ENCODE measurements at regions not wholly inside any gene's neighbourhood (a gene's known extent, or its start where the extent isn't known, plus 50 kb on each side); places are given as distances from the start of the nearest gene placed in this dataset.

GRCh38 chr22:48537343-48537680 lies 1290.4 kb downstream of the BRD1 start:
- DNase-seq (no peak), ATAC-seq (ENCODE audit: poor library complexity) (no peak)
- intact Hi-C loops (cut with DNase I): no loop called here

GRCh38 chr22:48536541-48537342 lies 1290.9 kb downstream of the BRD1 start:
- peak; percentile 10 for ATAC-seq (ENCODE audit: poor library complexity)
- DNase-seq: no peak
- intact Hi-C loops (cut with DNase I): no loop called here

GRCh38 chr22:48535868-48536540 lies 1291.7 kb downstream of the BRD1 start:
- DNase-seq (no peak), ATAC-seq (ENCODE audit: poor library complexity) (no peak)
- intact Hi-C loops (cut with DNase I): no loop called here

DNA sequence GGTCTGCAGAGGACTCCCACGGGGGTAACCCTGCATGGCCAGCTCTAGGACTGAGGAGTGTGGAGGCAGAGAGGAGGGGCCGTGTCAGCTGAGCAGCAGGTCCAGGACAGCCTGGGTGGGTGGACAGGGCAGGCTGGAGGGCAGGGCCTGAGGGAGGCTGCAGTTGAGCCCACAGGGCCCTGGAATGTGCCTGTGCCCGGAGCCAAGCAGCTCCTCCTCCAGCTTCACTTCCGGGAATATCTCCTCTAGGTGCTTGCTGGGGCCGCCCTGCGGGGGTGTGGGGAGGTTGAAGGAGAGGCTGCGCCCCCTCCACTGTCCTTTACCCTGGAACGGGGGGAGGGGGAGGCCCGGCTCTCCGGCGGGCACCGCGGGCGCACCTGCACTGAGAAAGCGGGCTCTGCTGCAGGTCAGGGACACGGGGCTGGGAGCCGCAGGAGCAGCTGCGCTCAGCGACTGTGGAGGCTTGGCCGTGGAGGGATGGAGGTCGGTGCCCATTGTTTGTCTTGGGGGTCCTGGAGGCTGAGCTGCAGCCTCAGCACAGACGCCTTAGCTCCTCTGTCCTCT lies 1293.2 kb downstream of the BRD1 start:
- no peak for ATAC-seq (ENCODE audit: poor library complexity)
- no peak for DNase-seq
- intact Hi-C loops (cut with DNase I): no loop called here

- no peak for DNase-seq
- intact Hi-C loops (cut with DNase I): no loop called here
- no peak for ATAC-seq (ENCODE audit: poor library complexity)
Observed at GRCh38 chr22:48532986-48533385, 1294.7 kb downstream of the BRD1 start.

- DNase-seq: no peak
- ATAC-seq (ENCODE audit: poor library complexity): no peak
- intact Hi-C loops (cut with DNase I): no loop called here
Observed at GRCh38 chr22:48531761-48532435, 1295.8 kb downstream of the BRD1 start.

DNA sequence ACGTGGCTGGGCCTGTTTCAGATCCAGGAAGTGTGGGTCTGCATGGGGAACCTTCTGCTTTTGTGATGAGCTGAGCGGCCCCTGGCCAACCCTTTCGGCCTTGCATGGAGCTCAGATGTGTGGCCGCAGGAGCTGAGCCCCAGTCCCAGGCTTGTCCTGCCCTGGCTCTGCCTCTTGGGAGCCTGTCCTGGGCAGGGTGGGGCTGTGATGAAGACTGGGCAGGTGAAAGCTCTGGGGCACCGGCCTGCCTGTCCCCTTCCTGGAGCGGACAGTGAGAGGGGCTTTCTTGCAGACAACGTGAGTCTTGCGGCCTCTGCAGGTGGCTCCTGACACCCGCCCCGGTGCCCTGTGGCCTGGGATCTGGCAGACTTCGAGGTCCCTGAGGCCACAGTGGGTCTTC lies 1296.6 kb downstream of the BRD1 start:
- intact Hi-C loops (cut with DNase I): no loop called here
- DNase-seq: no peak
- no peak for ATAC-seq (ENCODE audit: poor library complexity)

DNA sequence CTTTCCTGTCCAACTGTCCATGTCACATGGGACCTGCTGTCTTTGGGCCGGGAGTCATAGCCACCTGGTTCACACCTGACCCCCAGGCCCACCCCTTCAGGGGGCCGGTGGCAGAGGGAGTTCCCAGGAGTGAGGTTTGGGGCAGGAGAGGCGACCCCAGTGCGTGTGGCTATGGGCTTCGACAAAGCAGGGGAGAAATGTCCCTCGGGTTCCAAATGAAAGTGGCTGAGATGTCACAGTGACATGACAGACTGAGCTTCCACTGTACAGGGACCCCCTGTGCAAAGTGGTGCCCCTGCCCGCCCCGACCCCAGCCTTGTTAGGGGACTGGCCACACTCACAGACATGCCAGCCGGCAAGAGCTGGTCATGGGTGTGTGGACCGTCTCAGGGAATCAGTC lies 1297.0 kb downstream of the BRD1 start:
- ATAC-seq (ENCODE audit: poor library complexity) (no peak), DNase-seq (no peak)
- intact Hi-C loops (cut with DNase I): no loop called here

GRCh38 chr22:48528221-48528915 lies 1299.3 kb downstream of the BRD1 start:
- ATAC-seq (ENCODE audit: poor library complexity) (no peak), DNase-seq (no peak)
- intact Hi-C loops (cut with DNase I): no loop called here

GRCh38 chr22:48523761-48524160 lies 1303.9 kb downstream of the BRD1 start:
- intact Hi-C loops (cut with DNase I): no loop called here
- no peak for DNase-seq
- ATAC-seq (ENCODE audit: poor library complexity): no peak

DNA sequence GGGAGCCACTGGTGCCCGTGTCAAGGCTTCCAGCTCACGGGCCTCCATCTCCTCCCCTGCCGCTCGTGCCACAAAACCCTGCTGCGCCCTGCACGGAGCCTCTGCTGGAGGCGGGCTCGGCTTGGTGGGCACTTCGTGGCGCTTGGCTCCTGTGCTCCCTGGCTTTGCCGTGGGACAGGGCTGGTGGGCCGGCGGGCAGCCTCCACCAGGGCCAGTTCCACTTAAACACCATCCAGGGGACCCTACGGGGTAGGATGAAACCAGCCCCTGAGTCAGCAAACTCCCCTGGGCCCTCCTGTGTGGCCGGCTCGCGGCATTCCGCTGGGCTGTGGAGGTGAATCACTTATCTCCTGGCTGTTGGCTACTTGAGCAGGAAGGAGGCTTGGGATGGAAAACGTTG lies 1304.6 kb downstream of the BRD1 start:
- intact Hi-C loops (cut with DNase I): no loop called here
- ATAC-seq (ENCODE audit: poor library complexity) (no peak), DNase-seq (no peak)

- no peak for DNase-seq
- ATAC-seq (ENCODE audit: poor library complexity): no peak
- intact Hi-C loops (cut with DNase I): no loop called here
Observed at GRCh38 chr22:48522271-48522670, 1305.4 kb downstream of the BRD1 start.

- intact Hi-C loops (cut with DNase I): no loop called here
- DNase-seq (no peak), ATAC-seq (ENCODE audit: poor library complexity) (no peak)
Observed at GRCh38 chr22:48520884-48521588, 1306.6 kb downstream of the BRD1 start.

GRCh38 chr22:48520207-48520606 lies 1307.5 kb downstream of the BRD1 start:
- DNase-seq (no peak), ATAC-seq (ENCODE audit: poor library complexity) (no peak)
- intact Hi-C loops (cut with DNase I): no loop called here

- DNase-seq (no peak), ATAC-seq (ENCODE audit: poor library complexity) (no peak)
- intact Hi-C loops (cut with DNase I): no loop called here
Observed at GRCh38 chr22:48517039-48518030, 1310.3 kb downstream of the BRD1 start.

DNA sequence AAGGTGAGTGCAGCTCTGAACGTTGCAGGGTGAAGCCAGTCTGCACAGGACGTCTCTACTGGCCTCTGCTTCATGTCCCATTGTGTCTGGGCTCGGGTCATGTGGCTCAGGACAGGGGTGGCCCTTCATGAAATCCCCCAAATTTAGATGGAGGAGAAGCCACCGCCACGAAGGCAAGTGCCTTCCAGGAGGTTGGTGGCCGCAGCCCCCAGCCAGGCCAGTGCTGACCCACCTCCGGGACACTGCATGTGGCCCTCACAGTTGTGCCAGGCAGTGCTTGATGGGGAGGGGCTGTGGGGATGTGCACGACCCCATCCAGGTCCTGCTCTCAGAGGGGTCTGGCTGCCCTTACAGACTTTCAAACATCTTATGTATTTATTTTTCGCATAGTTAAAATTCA lies 1311.1 kb downstream of the BRD1 start:
- DNase-seq (no peak), ATAC-seq (ENCODE audit: poor library complexity) (no peak)
- intact Hi-C loops (cut with DNase I): no loop called here

DNA sequence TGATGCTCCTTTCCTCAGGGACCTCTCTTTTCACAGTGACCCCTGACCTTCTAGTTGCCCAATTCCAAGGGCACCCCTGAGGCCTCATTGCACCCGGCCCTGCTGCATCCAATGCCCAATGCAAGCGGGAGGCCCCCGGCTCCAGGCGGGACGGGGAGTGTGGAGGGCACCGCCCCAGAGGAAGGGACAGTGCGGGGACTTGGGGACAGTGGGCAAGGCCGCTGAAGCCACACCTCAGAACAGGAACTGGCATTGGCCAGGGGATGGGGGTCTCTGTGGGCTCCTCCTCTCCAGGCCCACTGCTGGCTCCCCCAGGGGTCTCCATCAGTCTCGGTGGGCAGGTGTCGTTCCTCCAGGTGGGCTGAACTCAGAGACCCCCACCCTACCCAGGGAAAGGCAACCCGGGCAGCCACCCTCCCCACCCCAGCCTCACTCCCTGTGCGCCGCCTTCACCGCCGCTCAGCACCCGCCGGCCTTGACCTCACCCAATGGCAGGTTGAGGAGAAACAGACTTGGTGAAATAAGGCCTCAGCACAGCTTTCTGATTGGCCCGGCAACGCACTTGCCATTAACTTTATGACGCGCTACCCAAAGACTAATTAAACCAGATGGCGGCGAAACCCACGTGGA lies 1312.0 kb downstream of the BRD1 start:
- DNase-seq: no peak
- intact Hi-C loops (cut with DNase I): no loop called here
- no peak for ATAC-seq (ENCODE audit: poor library complexity)
